BLaER1 treated with 17β-estradiol and CSF1 and Interleukin-3, amounts not matched to agents 10 nM and 100 nM (cell line): ENCODE measurements at regions not wholly inside any gene's neighbourhood (a gene's known extent, or its start where the extent isn't known, plus 50 kb on each side); places are given as distances from the start of the nearest gene placed in this dataset.

Source experiments
- H3K27ac ChIP-seq, 11 experiments: shearing (Covaris generic); formaldehyde crosslinking; 2 replicates each; pipeline ENCODE4 v1.8.1; 2022
- H3K27me3 ChIP-seq, 11 experiments: shearing (Covaris generic); formaldehyde crosslinking; 2 replicates each; pipeline ENCODE4 v1.8.1; 2022
- H3K36me3 ChIP-seq, 11 experiments: shearing (Covaris generic); formaldehyde crosslinking; 2 replicates each; pipeline ENCODE4 v1.8.1; 2022
- H3K4me1 ChIP-seq, 10 experiments: shearing (Covaris generic); formaldehyde crosslinking; 2 replicates each; pipeline ENCODE4 v1.8.1; 2022
- H3K4me2 ChIP-seq, 11 experiments: shearing (Covaris generic); formaldehyde crosslinking; 2 replicates each; pipeline ENCODE4 v1.8.1; 2022
- H3K4me3 ChIP-seq, 10 experiments: shearing (Covaris generic); formaldehyde crosslinking; 2 replicates each; pipeline ENCODE4 v1.8.1; 2022
- H3K9ac ChIP-seq, 11 experiments: shearing (Covaris generic); formaldehyde crosslinking; 2 replicates each; pipeline ENCODE4 v1.8.1; 2022
- H3K9me3 ChIP-seq, 11 experiments: shearing (Covaris generic); formaldehyde crosslinking; replicated peaks in 1 of 11; 2 replicates each; pipeline ENCODE4 v1.8.1; 2022
- H4K20me1 ChIP-seq, 11 experiments: shearing (Covaris generic); formaldehyde crosslinking; 2 replicates each; pipeline ENCODE4 v1.8.1; 2022
- Cebpa-rat ChIP-seq, 11 experiments: shearing (Covaris generic); IDR thresholded peaks; 2 replicates each; pipeline ENCODE4 v1.8.1; 2022

- Histone ChIP-seq H3K9ac (no peak overlapping the region), H4K20me1 (no peaks in the 10 kb centered on the region), H3K4me2 (no peak overlapping the region), H3K27me3 (no peaks in the 10 kb centered on the region), H3K4me1 (no peaks in the 10 kb centered on the region), H3K4me3 (no peak overlapping the region), H3K27ac (no peak overlapping the region), H3K36me3 (no peaks in the 10 kb centered on the region), H3K9me3 (no peaks in the 10 kb centered on the region)
- TF ChIP-seq Cebpa-rat (IDR thresholded peaks at IDR 0.05) = no peak
Observed at GRCh38 chr1:191290441-191290840, 812.8 kb upstream of the BRINP3 start.

GRCh38 chr1:191305370-191305769 lies 827.7 kb upstream of the BRINP3 start:
- Histone ChIP-seq H3K4me3 (no peak overlapping the region), H3K9ac (no peak overlapping the region), H3K9me3 (peaks cover 0 to 13% (median 11%) of the 10 kb centered on the region in 11 experiments; a peak in 13 of 22 replicates), H3K36me3 (no peaks in the 10 kb centered on the region), H4K20me1 (no peaks in the 10 kb centered on the region), H3K4me2 (no peak overlapping the region), H3K27ac (no peak overlapping the region), H3K27me3 (no peaks in the 10 kb centered on the region), H3K4me1 (no peaks in the 10 kb centered on the region)
- peak in 6 of 11 experiments; percentile 27 to 79 (median 63); a peak in 10 of 22 replicates for TF ChIP-seq Cebpa-rat (IDR thresholded peaks at IDR 0.05)

- H3K27ac ChIP-seq = no peak overlapping the region
- no peak overlapping the region for H3K4me3 ChIP-seq
- H3K27me3 ChIP-seq = no peaks in the 10 kb centered on the region
- no peaks in the 10 kb centered on the region for H4K20me1 ChIP-seq
- H3K4me1 ChIP-seq = no peaks in the 10 kb centered on the region
- TF ChIP-seq Cebpa-rat (IDR thresholded peaks at IDR 0.05) = no peak
- peaks cover 0 to 12% (median 11%) of the 10 kb centered on the region in 11 experiments; a peak in 12 of 22 replicates for H3K9me3 ChIP-seq
- H3K4me2 ChIP-seq = no peak overlapping the region
- no peaks in the 10 kb centered on the region for H3K36me3 ChIP-seq
- H3K9ac ChIP-seq = no peak overlapping the region
Observed at GRCh38 chr1:191306916-191307315, 829.3 kb upstream of the BRINP3 start.

- Histone ChIP-seq H3K4me1 (no peaks in the 10 kb centered on the region), H3K36me3 (no peaks in the 10 kb centered on the region), H3K27me3 (no peaks in the 10 kb centered on the region), H3K9me3 (no peaks in the 10 kb centered on the region), H3K4me3 (no peak overlapping the region), H3K27ac (no peak overlapping the region), H3K9ac (no peak overlapping the region), H3K4me2 (no peak overlapping the region), H4K20me1 (no peaks in the 10 kb centered on the region)
- no peak for TF ChIP-seq Cebpa-rat (IDR thresholded peaks at IDR 0.05)
Observed at GRCh38 chr1:191320062-191320461, 838.2 kb upstream of the RGS18 start.

- no peak for TF ChIP-seq Cebpa-rat (IDR thresholded peaks at IDR 0.05)
- H3K4me3 ChIP-seq = no peak overlapping the region
Observed at GRCh38 chr1:191327868-191328267, 830.4 kb upstream of the RGS18 start.

GRCh38 chr1:191343816-191344215 lies 814.4 kb upstream of the RGS18 start:
- no peak overlapping the region for H3K4me2 ChIP-seq
- H3K4me1 ChIP-seq = no peaks in the 10 kb centered on the region
- no peak overlapping the region for H3K9ac ChIP-seq
- no peaks in the 10 kb centered on the region for H3K27me3 ChIP-seq
- H3K9me3 ChIP-seq = no peaks in the 10 kb centered on the region
- no peak overlapping the region for H3K27ac ChIP-seq
- TF ChIP-seq Cebpa-rat (IDR thresholded peaks at IDR 0.05) = no peak
- H3K4me3 ChIP-seq = no peak overlapping the region
- no peaks in the 10 kb centered on the region for H3K36me3 ChIP-seq
- H4K20me1 ChIP-seq = no peaks in the 10 kb centered on the region

More at GRCh38 chr1:191327868-191328267, 830.4 kb upstream of the RGS18 start:
- Histone ChIP-seq H3K27ac (no peak overlapping the region), H3K27me3 (no peaks in the 10 kb centered on the region), H3K36me3 (no peaks in the 10 kb centered on the region), H3K9me3 (no peaks in the 10 kb centered on the region), H3K4me1 (no peaks in the 10 kb centered on the region), H4K20me1 (no peaks in the 10 kb centered on the region), H3K9ac (no peak overlapping the region), H3K4me2 (no peak overlapping the region)

- Histone ChIP-seq H3K9me3 (no peaks in the 10 kb centered on the region), H4K20me1 (no peaks in the 10 kb centered on the region), H3K4me2 (no peak overlapping the region), H3K36me3 (no peaks in the 10 kb centered on the region), H3K4me1 (no peaks in the 10 kb centered on the region), H3K27me3 (no peaks in the 10 kb centered on the region), H3K27ac (no peak overlapping the region), H3K4me3 (no peak overlapping the region), H3K9ac (no peak overlapping the region)
- no peak for TF ChIP-seq Cebpa-rat (IDR thresholded peaks at IDR 0.05)
Observed at GRCh38 chr1:191346381-191346780, 811.9 kb upstream of the RGS18 start.

GRCh38 chr1:191348328-191348727 lies 809.9 kb upstream of the RGS18 start:
- Histone ChIP-seq H4K20me1 (no peaks in the 10 kb centered on the region), H3K9ac (no peak overlapping the region), H3K9me3 (no peaks in the 10 kb centered on the region), H3K27me3 (no peaks in the 10 kb centered on the region), H3K4me1 (no peaks in the 10 kb centered on the region), H3K36me3 (no peaks in the 10 kb centered on the region), H3K27ac (no peak overlapping the region), H3K4me2 (no peak overlapping the region), H3K4me3 (no peak overlapping the region)
- TF ChIP-seq Cebpa-rat (IDR thresholded peaks at IDR 0.05) = no peak

- Histone ChIP-seq H3K4me1 (no peaks in the 10 kb centered on the region), H3K9ac (no peak overlapping the region), H3K9me3 (no peaks in the 10 kb centered on the region), H3K36me3 (no peaks in the 10 kb centered on the region), H3K27ac (no peak overlapping the region), H4K20me1 (no peaks in the 10 kb centered on the region), H3K4me3 (no peak overlapping the region), H3K27me3 (no peaks in the 10 kb centered on the region), H3K4me2 (no peak overlapping the region)
- no peak for TF ChIP-seq Cebpa-rat (IDR thresholded peaks at IDR 0.05)
Observed at GRCh38 chr1:191350938-191351337, 807.3 kb upstream of the RGS18 start.

- H3K4me2 ChIP-seq = no peak overlapping the region
- no peak overlapping the region for H3K27ac ChIP-seq
- H3K36me3 ChIP-seq = no peaks in the 10 kb centered on the region
Observed at GRCh38 chr1:191358724-191359123, 799.5 kb upstream of the RGS18 start.

More at GRCh38 chr1:191358724-191359123, 799.5 kb upstream of the RGS18 start:
- no peaks in the 10 kb centered on the region for H3K27me3 ChIP-seq
- no peaks in the 10 kb centered on the region for H4K20me1 ChIP-seq
- TF ChIP-seq Cebpa-rat (IDR thresholded peaks at IDR 0.05) = no peak
- H3K9ac ChIP-seq = no peak overlapping the region
- H3K9me3 ChIP-seq = no peaks in the 10 kb centered on the region
- no peak overlapping the region for H3K4me3 ChIP-seq
- no peaks in the 10 kb centered on the region for H3K4me1 ChIP-seq
